ENCODE measurements at regions not wholly inside any gene's neighbourhood (a gene's known extent, or its start where the extent isn't known, plus 50 kb on each side); places are given as distances from the start of the nearest gene placed in this dataset.

GRCh38 chr3:59321881-59322540 is 272.2 kb upstream of the CFAP20DC start:
- DNase-seq, result no peak

- DNase-seq, result peak; percentile 4
Observed at GRCh38 chr3:59320080-59320479, 270.3 kb upstream of the CFAP20DC start.

GRCh38 chr3:59319442-59319841 is 269.6 kb upstream of the CFAP20DC start:
- no peak for DNase-seq

- no peak for DNase-seq
Observed at GRCh38 chr3:59318881-59319280, 269.1 kb upstream of the CFAP20DC start.

- DNase-seq, result no peak
Observed at GRCh38 chr3:59317386-59317785, 267.6 kb upstream of the CFAP20DC start.

GRCh38 chr3:59316688-59317275 is 267.0 kb upstream of the CFAP20DC start:
- peak; percentile 73 for DNase-seq

- DNase-seq, result no peak
Observed at GRCh38 chr3:59313365-59313764, 263.5 kb upstream of the CFAP20DC start.

GRCh38 chr3:59311231-59311630 is 261.4 kb upstream of the CFAP20DC start:
- DNase-seq, result no peak

- no peak for DNase-seq
Observed at GRCh38 chr3:59310736-59311135, 260.9 kb upstream of the CFAP20DC start.

- no peak for DNase-seq
Observed at GRCh38 chr3:59308684-59309083, 258.9 kb upstream of the CFAP20DC start.

- DNase-seq, result no peak
Observed at GRCh38 chr3:59308001-59308400, 258.2 kb upstream of the CFAP20DC start.

GRCh38 chr3:59306436-59306835 is 256.6 kb upstream of the CFAP20DC start:
- no peak for DNase-seq

GRCh38 chr3:59304296-59304695 is 254.5 kb upstream of the CFAP20DC start:
- no peak for DNase-seq

- no peak for DNase-seq
Observed at GRCh38 chr3:59303452-59303851, 253.6 kb upstream of the CFAP20DC start.

- DNase-seq, result no peak
Observed at GRCh38 chr3:59302442-59302841, 252.6 kb upstream of the CFAP20DC start.

- DNase-seq, result no peak
Observed at GRCh38 chr3:59300733-59301132, 250.9 kb upstream of the CFAP20DC start.

- DNase-seq, result no peak
Observed at GRCh38 chr3:59299561-59299960, 249.7 kb upstream of the CFAP20DC start.

GRCh38 chr3:59290358-59290757 is 240.5 kb upstream of the CFAP20DC start:
- DNase-seq, result no peak

GRCh38 chr3:59289831-59290230 is 240.0 kb upstream of the CFAP20DC start:
- no peak for DNase-seq

- no peak for DNase-seq
Observed at GRCh38 chr3:59288951-59289350, 239.1 kb upstream of the CFAP20DC start.

GRCh38 chr3:59286791-59287531 is 237.1 kb upstream of the CFAP20DC start:
- peak; percentile 8 for DNase-seq

GRCh38 chr3:59285560-59285959 is 235.7 kb upstream of the CFAP20DC start:
- DNase-seq, result no peak

GRCh38 chr3:59284926-59285325 is 235.1 kb upstream of the CFAP20DC start:
- no peak for DNase-seq

GRCh38 chr3:59280113-59280512 is 230.3 kb upstream of the CFAP20DC start:
- peak; percentile 72 for DNase-seq

Measured in DMS79 (cell line).